ENCODE measurements at regions not wholly inside any gene's neighbourhood (a gene's known extent, or its start where the extent isn't known, plus 50 kb on each side); places are given as distances from the start of the nearest gene placed in this dataset.

DNA sequence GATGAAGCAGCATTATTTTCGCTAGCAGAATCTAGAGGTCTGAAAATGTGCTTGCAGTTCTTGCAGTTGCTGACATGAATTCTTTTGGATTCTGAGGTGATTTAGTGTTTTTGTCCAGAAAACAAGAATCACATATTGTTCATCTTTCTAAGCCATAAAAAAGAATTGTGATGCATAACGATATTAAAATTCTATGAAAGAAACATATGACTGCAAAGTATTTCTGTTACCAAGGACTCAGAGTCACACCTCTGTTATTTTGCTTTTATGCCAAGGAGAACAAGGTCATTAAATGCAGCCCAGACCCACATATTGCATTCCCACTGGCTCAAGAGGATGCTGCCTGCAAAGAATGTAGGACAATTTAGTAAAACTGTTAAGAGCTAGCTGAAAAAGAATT, 299.8 kb upstream of the GPR149 start:
- Histone ChIP-seq H3K36me3 (ENCODE audit: insufficient read depth, low read length) (no peaks in the 10 kb centered on the region), H3F3A (ENCODE audit: insufficient read depth, low read length, poor library complexity, severe bottlenecking) (no peaks in the 10 kb centered on the region), H3K9me2 (ENCODE audit: insufficient read depth, low read length) (no peaks in the 10 kb centered on the region), H2AFZ (ENCODE audit: low read depth, low read length) (no peak overlapping the region), H3K4me2 (ENCODE audit: low read length) (peak overlapping the region; percentile 4), H3K9me3 (ENCODE audit: low read length) (no peaks in the 10 kb centered on the region), H3K9ac (ENCODE audit: low read length) (no peak overlapping the region), H4K20me1 (ENCODE audit: insufficient read depth) (no peaks in the 10 kb centered on the region), H3K27me3 (ENCODE audit: insufficient read depth, low read depth, low read length) (no peaks in the 10 kb centered on the region), H3K4me3 (ENCODE audit: low read length) (no peak overlapping the region), H3K79me2 (replicated peaks; ENCODE audit: insufficient read depth, low read length) (no peaks in the 10 kb centered on the region), H3K27ac (ENCODE audit: low read length) (peak overlapping the region; percentile 49)
- TF ChIP-seq RAD21 (conservative IDR thresholded peaks at IDR 0.05) (no peak), POLR2AphosphoS5 (IDR thresholded peaks at IDR 0.05) (no peak), EP300 (conservative IDR thresholded peaks at IDR 0.05; ENCODE audit: poor library complexity, severe bottlenecking) (no peak), SMC3 (conservative IDR thresholded peaks at IDR 0.05; ENCODE audit: poor library complexity) (no peak), TAF1 (IDR thresholded peaks at IDR 0.05; ENCODE audit: low read depth) (no peak), MXI1 (conservative IDR thresholded peaks at IDR 0.05; ENCODE audit: poor library complexity, severe bottlenecking) (no peak), EZH2 (IDR thresholded peaks at IDR 0.05; ENCODE audit: borderline replicate concordance, insufficient read depth, low read length, poor library complexity, severe bottlenecking) (no peak)
- TF ChIP-seq, protein P1, sequence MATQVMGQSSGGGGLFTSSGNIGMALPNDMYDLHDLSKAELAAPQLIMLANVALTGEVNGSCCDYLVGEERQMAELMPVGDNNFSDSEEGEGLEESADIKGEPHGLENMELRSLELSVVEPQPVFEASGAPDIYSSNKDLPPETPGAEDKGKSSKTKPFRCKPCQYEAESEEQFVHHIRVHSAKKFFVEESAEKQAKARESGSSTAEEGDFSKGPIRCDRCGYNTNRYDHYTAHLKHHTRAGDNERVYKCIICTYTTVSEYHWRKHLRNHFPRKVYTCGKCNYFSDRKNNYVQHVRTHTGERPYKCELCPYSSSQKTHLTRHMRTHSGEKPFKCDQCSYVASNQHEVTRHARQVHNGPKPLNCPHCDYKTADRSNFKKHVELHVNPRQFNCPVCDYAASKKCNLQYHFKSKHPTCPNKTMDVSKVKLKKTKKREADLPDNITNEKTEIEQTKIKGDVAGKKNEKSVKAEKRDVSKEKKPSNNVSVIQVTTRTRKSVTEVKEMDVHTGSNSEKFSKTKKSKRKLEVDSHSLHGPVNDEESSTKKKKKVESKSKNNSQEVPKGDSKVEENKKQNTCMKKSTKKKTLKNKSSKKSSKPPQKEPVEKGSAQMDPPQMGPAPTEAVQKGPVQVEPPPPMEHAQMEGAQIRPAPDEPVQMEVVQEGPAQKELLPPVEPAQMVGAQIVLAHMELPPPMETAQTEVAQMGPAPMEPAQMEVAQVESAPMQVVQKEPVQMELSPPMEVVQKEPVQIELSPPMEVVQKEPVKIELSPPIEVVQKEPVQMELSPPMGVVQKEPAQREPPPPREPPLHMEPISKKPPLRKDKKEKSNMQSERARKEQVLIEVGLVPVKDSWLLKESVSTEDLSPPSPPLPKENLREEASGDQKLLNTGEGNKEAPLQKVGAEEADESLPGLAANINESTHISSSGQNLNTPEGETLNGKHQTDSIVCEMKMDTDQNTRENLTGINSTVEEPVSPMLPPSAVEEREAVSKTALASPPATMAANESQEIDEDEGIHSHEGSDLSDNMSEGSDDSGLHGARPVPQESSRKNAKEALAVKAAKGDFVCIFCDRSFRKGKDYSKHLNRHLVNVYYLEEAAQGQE (IDR thresholded peaks at IDR 0.05; ENCODE audit: borderline replicate concordance): no peak
- TF ChIP-seq, protein P2, sequence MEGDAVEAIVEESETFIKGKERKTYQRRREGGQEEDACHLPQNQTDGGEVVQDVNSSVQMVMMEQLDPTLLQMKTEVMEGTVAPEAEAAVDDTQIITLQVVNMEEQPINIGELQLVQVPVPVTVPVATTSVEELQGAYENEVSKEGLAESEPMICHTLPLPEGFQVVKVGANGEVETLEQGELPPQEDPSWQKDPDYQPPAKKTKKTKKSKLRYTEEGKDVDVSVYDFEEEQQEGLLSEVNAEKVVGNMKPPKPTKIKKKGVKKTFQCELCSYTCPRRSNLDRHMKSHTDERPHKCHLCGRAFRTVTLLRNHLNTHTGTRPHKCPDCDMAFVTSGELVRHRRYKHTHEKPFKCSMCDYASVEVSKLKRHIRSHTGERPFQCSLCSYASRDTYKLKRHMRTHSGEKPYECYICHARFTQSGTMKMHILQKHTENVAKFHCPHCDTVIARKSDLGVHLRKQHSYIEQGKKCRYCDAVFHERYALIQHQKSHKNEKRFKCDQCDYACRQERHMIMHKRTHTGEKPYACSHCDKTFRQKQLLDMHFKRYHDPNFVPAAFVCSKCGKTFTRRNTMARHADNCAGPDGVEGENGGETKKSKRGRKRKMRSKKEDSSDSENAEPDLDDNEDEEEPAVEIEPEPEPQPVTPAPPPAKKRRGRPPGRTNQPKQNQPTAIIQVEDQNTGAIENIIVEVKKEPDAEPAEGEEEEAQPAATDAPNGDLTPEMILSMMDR (IDR thresholded peaks at IDR 0.05; ENCODE audit: poor library complexity, severe bottlenecking): no peak

DNA sequence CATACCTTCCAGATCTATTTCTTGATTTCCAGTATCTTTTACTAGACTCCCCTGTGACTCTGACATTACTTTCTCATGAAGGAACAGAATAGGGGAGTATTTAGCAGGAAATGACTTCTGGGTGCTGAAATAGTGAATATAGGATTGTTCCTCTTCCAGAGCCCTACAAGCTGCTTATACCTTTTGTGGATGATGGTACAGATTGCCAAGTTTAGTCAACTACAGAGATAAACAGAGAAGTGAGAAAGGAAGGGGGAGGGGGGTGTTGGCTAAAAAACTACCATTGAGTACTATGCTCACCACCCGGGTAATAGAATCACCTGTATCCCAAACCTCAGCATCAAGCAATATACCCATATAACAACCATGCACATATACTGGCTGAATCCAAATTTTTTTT, 298.3 kb upstream of the GPR149 start:
- H3K27ac ChIP-seq (ENCODE audit: low read length): no peak overlapping the region

More for the DNA sequence above, 298.3 kb upstream of the GPR149 start:
- Histone ChIP-seq H3K79me2 (replicated peaks; ENCODE audit: insufficient read depth, low read length) (no peaks in the 10 kb centered on the region), H3K4me2 (ENCODE audit: low read length) (no peak overlapping the region), H3K9me3 (ENCODE audit: low read length) (no peaks in the 10 kb centered on the region), H4K20me1 (ENCODE audit: insufficient read depth) (no peaks in the 10 kb centered on the region), H3K27me3 (ENCODE audit: insufficient read depth, low read depth, low read length) (no peaks in the 10 kb centered on the region), H3K9ac (ENCODE audit: low read length) (no peak overlapping the region), H3K4me3 (ENCODE audit: low read length) (no peak overlapping the region), H3K9me2 (ENCODE audit: insufficient read depth, low read length) (no peaks in the 10 kb centered on the region), H2AFZ (ENCODE audit: low read depth, low read length) (no peak overlapping the region), H3K36me3 (ENCODE audit: insufficient read depth, low read length) (no peaks in the 10 kb centered on the region), H3F3A (ENCODE audit: insufficient read depth, low read length, poor library complexity, severe bottlenecking) (no peaks in the 10 kb centered on the region)
- TF ChIP-seq EP300 (conservative IDR thresholded peaks at IDR 0.05; ENCODE audit: poor library complexity, severe bottlenecking) (no peak), SMC3 (conservative IDR thresholded peaks at IDR 0.05; ENCODE audit: poor library complexity) (no peak), POLR2AphosphoS5 (IDR thresholded peaks at IDR 0.05) (no peak), TAF1 (IDR thresholded peaks at IDR 0.05; ENCODE audit: low read depth) (no peak), MXI1 (conservative IDR thresholded peaks at IDR 0.05; ENCODE audit: poor library complexity, severe bottlenecking) (no peak), EZH2 (IDR thresholded peaks at IDR 0.05; ENCODE audit: borderline replicate concordance, insufficient read depth, low read length, poor library complexity, severe bottlenecking) (no peak), RAD21 (conservative IDR thresholded peaks at IDR 0.05) (no peak)
- TF ChIP-seq, protein P2 (IDR thresholded peaks at IDR 0.05; ENCODE audit: poor library complexity, severe bottlenecking): no peak
- TF ChIP-seq, protein P1 (IDR thresholded peaks at IDR 0.05; ENCODE audit: borderline replicate concordance): no peak

Data from neural cell (in vitro differentiated cells).